Fibroblast of the conjunctiva (primary cell): ENCODE measurements at regions not wholly inside any gene's neighbourhood (a gene's known extent, or its start where the extent isn't known, plus 50 kb on each side); places are given as distances from the start of the nearest gene placed in this dataset.

ENCODE experiments used
- DNase-seq: peaks from one replicate; pipeline ENCODE4 v3.0.0-alpha.2; 2010; ENCODE audit warnings: low read depth

DNA sequence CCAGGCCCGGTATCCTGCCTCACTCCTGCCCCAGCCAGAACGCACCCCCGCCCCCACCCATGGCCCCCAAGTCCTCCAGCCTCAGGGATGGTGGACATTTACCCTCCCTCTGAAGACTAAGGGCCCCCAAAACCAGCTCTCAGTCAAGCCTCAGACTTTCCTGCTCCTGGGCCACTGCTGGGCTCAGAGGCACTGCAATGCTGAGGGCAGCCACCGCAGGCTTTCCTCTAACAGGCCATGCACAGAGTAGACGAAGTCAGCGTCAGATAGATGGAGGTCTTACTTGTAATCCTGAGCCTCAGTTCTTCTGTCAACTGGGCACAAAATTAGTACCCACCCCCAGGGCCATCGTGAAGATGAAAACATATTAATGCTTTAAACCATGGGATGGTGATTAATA lies 92.6 kb downstream of the TTC32 start:
- no peak for DNase-seq

- DNase-seq, result no peak
These were observed 93.9 kb downstream of the TTC32 start for GRCh38 chr2:19807866-19808265.

DNA sequence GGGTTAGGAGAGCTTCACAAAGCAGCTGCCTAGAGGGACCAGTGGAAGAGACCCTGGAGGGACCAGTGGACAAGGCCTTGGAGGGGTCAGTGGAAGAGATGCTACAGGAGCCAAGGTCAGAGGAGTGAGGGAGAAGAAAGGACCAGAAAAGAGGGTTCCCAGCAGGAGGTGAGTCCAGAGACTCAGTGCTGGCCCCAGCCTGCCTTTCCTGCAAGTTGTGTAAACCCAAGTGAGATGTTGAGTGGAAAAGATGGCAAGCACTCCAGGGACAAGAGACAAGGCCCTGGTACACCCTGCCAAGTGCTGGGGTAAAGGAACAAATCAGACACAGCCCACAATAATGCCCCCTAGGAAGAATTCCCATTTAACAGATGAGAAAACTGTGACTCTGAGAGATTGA lies 94.4 kb downstream of the TTC32 start:
- no peak for DNase-seq

DNA sequence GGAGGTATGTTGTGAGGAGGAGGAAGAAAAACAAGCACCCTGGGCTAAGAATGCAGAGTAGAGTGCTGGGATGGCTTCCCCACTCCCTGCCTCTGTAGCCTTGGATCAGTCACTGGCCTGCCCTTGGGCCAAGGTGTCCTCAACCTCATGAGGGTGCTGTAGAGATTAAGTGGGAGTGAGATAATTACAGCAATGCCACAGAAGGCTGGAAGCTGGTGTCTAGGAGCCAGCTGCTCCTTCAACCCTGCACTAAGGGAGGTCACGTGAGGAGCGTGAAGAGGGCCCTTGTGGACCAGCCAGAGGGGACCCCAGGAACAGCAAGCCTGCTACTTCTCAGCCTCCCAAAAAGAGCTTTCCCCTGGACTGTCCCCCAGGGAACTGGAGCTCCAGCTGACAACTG lies 95.2 kb downstream of the TTC32 start:
- DNase-seq, result no peak

DNA sequence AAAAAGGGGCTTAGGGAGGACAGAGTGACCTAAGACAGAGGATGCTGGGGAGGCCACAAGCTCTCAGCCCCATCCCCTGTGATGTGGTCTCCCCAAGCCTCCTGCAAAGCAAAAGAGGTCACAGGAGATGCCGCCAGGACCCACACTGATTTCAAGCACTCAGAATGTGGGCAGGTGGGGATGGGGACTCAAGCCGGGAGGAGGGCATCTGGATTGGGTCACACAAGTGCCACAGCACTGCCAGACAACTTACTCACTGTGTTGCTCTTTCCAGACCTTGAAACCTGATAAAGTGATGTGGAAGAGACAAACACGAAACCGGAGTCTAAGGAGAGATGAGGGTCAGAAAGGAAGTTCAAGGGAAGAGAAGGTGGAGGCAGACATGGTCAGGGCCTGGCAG lies 95.7 kb downstream of the TTC32 start:
- DNase-seq, result no peak

DNA sequence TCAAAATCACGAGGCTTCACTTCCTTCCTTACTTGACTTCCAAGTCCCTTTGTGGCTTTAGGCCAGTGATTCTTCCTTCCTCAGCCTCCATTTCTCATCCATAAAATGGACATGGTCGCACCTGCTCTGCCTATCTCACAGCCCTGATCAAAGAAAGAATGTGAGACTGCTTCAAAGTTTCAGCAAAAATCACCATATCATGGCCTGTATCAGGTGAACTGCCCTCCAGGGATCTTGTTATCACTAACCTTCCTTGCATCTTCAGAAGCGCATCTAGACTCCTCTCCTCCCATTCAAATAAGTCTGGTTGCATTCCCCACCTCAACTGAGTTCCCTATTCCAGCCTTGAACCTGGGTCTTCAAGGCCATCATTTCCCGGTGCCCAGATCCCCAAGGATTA lies 96.5 kb downstream of the TTC32 start:
- no peak for DNase-seq

- DNase-seq, result no peak
These were observed 97.0 kb downstream of the TTC32 start for GRCh38 chr2:19804639-19805260.

DNA sequence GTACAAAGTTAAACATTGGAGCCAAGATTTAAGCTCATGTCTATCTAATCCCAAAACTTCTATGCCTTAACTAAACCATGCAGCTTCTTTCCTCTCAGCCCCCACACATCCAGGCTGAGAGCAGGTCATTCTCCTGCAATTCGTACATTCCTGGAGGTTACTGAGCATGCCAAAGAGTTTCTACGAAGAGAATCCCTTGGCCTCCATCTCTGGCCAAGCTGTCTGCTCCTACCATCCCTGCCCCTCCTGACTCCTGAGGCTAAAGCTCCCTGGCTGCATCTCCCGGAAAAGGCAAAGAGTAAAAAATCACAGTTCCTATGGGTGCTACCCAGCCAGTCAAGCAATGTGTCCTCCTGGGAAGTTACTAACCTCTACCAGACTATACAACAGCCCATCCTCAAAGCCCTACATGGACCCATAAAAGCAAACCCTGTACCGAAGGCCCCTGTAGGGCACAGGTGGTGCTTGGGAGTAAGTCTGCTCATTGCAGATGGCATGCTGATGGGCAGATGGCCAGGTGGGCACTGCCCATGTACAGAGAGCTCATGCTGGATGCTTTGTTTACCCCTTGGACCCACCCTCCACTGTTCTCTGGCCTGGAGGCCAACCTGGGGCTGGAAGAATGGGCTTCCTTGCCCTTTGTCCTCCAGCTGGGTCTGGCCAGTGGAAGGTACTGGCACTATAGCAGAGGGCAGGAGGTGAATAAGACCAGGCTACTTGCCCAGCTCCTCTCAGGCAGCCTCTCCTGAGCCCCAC lies 99.5 kb downstream of the TTC32 start:
- no peak for DNase-seq

GRCh38 chr2:19801367-19802080 lies 100.3 kb downstream of the TTC32 start:
- DNase-seq, result peak; percentile 94

DNA sequence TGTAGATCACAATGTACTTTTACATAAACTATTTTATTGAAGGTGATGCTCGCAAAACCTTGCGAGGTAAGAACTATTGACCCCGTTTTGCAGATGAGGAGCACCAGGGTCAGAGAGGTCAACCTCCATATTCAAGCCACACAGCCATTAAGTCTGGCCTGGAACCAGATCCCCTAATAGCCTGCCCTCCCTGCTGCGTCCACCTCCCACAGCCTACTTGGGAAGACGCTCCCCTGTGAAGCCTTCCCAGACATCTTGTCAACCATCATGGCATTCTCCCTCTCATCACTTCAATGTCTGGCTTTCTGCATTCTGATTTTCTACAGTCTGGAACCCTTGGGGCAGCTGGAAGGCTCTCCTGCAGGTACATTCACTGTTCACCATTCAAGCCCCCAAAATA lies 101.0 kb downstream of the TTC32 start:
- DNase-seq, result no peak

DNA sequence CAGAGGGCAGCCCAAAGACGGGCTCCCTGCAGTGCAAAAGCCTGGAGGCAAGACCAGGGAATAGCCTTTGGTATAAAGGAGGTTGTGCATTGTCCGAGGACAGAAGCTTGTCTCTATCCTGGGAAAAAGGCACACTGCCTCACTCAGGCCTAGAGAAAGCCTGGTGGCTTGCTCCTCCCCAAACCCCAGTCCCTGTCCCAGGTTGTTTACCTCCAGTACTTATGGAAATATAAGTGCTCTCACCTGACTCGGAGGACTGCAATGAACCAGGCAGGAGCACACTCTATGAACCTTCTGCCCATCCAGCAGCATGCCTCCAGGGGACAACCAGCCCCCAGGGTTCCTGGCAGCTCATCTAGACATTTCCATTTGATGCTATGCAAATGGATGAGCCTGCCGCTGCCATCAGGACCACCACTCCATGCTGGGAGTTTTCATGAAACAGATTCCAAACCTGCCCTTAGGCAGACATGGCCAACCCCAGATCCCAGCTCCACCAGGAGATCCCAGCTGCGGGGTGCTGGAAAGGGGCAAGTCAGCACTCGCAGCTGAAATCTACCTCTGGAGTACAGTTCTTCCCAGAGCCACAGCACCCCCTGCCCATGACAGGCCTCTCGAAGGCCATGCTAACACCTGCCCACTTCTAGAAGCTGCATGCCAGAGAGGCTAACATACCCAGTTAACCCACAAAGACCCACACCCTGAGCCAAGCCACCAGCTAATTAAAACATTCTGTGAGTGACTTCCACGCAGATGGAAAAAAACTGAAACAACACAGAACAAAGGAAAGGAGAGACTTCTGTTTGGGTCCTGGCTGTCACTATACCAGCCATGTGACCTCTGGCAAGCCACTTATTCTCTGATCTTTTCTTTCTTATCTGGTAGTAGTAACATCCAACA lies 101.7 kb downstream of the TTC32 start:
- no peak for DNase-seq

DNA sequence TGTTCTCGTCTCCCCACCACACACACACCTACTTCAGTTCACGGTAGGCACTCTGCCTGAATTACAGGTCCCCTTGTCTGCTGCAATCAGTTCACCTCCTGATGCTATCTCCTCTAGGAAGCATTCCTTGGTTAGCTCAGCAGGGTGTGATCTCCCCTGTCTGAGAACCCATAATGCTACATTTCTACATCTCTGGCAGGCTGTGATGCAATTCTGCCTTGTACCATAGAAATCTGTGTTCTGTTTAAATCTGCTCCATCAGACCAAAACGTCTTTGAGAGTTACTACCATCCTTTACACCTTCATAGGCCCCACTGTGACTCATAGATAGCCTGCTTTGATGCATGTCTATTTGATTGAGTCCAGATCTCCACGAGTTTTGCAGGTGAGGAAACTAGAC lies 103.9 kb downstream of the TTC32 start:
- no peak for DNase-seq

- DNase-seq, result no peak
These were observed 104.5 kb downstream of the TTC32 start for GRCh38 chr2:19797243-19797810.

GRCh38 chr2:19796035-19796695 lies 105.6 kb downstream of the TTC32 start:
- peak; percentile 80 for DNase-seq

- DNase-seq, result no peak
These were observed 108.5 kb downstream of the TTC32 start for GRCh38 chr2:19793132-19793750.

DNA sequence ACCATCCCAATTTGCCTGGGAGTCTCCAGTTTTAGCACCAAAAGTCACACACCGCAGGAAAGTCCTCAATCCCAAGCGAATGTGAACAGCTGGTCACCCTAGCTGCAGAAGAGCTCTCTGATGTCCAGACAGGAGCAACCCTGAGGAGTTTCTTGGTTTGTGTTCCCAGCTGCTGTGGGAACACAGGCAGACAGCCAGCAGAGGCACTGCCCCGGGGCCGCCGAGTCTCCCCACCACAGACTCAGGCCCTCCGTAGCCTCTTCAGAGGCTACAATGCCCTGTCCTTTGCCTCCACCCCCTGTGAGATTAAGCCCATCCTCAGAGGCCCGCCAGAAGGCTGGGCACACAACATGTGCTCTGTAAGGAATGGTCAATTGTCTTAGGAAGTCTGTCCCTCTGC lies 111.5 kb downstream of the TTC32 start:
- DNase-seq, result no peak

DNA sequence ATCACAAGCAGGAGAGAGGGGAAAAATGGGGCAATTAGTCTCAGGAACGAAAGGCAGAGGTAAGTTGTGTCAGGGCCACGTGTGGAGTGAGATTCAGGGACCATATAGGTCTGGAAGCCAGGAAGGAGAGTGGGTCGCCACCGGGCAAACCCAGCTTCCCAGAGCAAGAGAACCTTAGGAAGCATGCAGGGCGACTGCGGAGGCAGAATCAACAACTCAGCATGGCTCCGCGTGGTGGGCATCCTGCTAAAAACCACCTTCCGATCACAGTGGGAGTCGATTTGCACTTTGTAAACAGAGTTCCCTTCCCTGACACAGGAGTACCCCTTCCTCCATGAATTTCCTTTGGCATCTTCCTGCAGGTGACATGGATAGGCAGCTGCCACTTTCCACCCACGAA lies 114.6 kb downstream of the TTC32 start:
- no peak for DNase-seq

GRCh38 chr2:19786408-19787058 lies 115.2 kb downstream of the TTC32 start:
- no peak for DNase-seq

- DNase-seq, result no peak
These were observed 115.9 kb downstream of the TTC32 start for GRCh38 chr2:19785867-19786266.

GRCh38 chr2:19785447-19785846 lies 116.3 kb downstream of the TTC32 start:
- DNase-seq, result peak; percentile 49
